Cardiac muscle cell (in vitro differentiated cells and primary cell): ENCODE measurements at regions not wholly inside any gene's neighbourhood (a gene's known extent, or its start where the extent isn't known, plus 50 kb on each side); places are given as distances from the start of the nearest gene placed in this dataset.

Experiments used
- DNase-seq, 2 donors: peaks; one replicate each; pipeline versions ENCODE4 v3.0.0 to v3.0.0-alpha.2; 2010 to 2017; ENCODE audit warnings: low read depth in 1 of 2, low spot score in 1 of 2
- H3K27ac ChIP-seq: fragments of 200-600 bp; sonication (generic); 2 replicates; pipeline ENCODE4 v1.5.1; 2016
- H3K27me3 ChIP-seq: fragments of 200-600 bp; sonication (generic); 2 replicates; pipeline ENCODE4 v1.6.0; 2016; ENCODE audit warnings: control low read depth
- H3K36me3 ChIP-seq: fragments of 200-600 bp; sonication (generic); 2 replicates; pipeline ENCODE4 v1.5.1; 2016; ENCODE audit warnings: control low read depth
- H3K4me1 ChIP-seq: fragments of 200-600 bp; sonication (generic); 2 replicates; pipeline ENCODE4 v1.8.1; 2017; ENCODE audit warnings: low read depth, mild to moderate bottlenecking, mixed run types
- H3K4me3 ChIP-seq: fragments of 200-600 bp; sonication (generic); 2 replicates; pipeline ENCODE4 v1.5.1; 2016; ENCODE audit warnings: mild to moderate bottlenecking
- H3K9me3 ChIP-seq: fragments of 200-600 bp; sonication (generic); 2 replicates; pipeline ENCODE4 v1.5.1; 2017; ENCODE audit warnings: low read depth, mild to moderate bottlenecking, control low read depth
- TF ChIP-seq, protein P1 (sequence below): IDR thresholded peaks from 2 replicates; pipeline ENCODE4 v1.5.1; 2012; ENCODE audit warnings: low read depth, mild to moderate bottlenecking, low read length

DNA sequence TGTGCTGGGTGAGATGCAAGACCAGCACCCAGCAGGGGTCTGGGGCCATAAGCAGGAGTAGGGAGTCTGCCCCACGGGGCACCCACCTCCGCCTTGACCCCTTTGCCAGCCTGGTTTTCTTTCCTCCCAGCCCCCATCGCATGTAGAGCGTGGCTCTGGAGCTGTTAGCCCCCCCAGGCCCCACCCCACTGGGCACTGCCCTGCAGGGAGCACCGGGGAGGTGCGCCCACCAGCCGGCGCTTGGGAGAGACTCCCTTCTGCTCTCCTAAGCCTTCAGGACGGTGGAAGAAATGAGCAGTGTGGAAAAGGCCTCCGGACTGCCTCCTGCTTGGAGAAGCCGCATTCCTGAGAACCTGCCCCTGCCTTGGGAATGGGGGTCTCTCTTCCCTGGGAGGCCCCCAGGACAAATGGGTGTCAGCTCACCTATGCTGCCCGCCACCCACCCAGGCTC, 186.2 kb downstream of the IRF8 start:
- H3K27ac ChIP-seq = no peak overlapping the region
- peaks cover 15% of the 10 kb centered on the region for H3K4me1 ChIP-seq
- TF ChIP-seq, protein P1, sequence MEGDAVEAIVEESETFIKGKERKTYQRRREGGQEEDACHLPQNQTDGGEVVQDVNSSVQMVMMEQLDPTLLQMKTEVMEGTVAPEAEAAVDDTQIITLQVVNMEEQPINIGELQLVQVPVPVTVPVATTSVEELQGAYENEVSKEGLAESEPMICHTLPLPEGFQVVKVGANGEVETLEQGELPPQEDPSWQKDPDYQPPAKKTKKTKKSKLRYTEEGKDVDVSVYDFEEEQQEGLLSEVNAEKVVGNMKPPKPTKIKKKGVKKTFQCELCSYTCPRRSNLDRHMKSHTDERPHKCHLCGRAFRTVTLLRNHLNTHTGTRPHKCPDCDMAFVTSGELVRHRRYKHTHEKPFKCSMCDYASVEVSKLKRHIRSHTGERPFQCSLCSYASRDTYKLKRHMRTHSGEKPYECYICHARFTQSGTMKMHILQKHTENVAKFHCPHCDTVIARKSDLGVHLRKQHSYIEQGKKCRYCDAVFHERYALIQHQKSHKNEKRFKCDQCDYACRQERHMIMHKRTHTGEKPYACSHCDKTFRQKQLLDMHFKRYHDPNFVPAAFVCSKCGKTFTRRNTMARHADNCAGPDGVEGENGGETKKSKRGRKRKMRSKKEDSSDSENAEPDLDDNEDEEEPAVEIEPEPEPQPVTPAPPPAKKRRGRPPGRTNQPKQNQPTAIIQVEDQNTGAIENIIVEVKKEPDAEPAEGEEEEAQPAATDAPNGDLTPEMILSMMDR = no peak
- no peaks in the 10 kb centered on the region for H3K27me3 ChIP-seq
- no peak for DNase-seq
- no peaks in the 10 kb centered on the region for H3K36me3 ChIP-seq
- no peak overlapping the region for H3K4me3 ChIP-seq
- no peaks in the 10 kb centered on the region for H3K9me3 ChIP-seq

GRCh38 chr16:86085795-86086194, 186.8 kb downstream of the IRF8 start:
- DNase-seq = no peak
- H3K27ac ChIP-seq = no peak overlapping the region
- no peaks in the 10 kb centered on the region for H3K36me3 ChIP-seq
- H3K4me1 ChIP-seq = peaks cover 22% of the 10 kb centered on the region
- no peak overlapping the region for H3K4me3 ChIP-seq
- no peaks in the 10 kb centered on the region for H3K27me3 ChIP-seq
- TF ChIP-seq, protein P1 = no peak
- no peaks in the 10 kb centered on the region for H3K9me3 ChIP-seq

DNA sequence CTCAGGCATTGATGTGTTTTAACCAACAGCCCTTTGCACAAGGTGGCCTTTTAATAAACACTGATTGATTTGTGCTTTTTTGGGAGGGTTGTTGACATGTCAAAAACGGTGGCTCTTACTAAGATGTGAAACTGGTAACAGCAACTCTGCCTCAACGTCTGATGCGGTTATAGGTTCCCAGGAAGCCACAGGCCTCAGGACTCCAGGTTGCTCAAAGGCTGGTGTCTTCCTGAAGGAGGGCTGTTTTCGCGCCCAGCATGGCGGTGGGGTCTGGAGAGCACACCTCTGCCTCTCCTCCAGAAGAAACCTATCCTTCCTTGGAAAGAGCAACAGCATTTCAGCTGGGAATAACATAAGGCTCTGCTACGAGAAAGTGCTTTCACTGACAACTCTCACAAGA, 187.5 kb downstream of the IRF8 start:
- TF ChIP-seq, protein P1 = no peak
- Histone ChIP-seq H3K4me1 (peaks cover 22% of the 10 kb centered on the region), H3K27ac (no peak overlapping the region), H3K4me3 (no peak overlapping the region), H3K9me3 (no peaks in the 10 kb centered on the region), H3K27me3 (no peaks in the 10 kb centered on the region), H3K36me3 (no peaks in the 10 kb centered on the region)
- no peak for DNase-seq

- DNase-seq = no peak
- Histone ChIP-seq H3K4me1 (peaks cover 22% of the 10 kb centered on the region), H3K9me3 (no peaks in the 10 kb centered on the region), H3K36me3 (no peaks in the 10 kb centered on the region), H3K27ac (no peak overlapping the region), H3K27me3 (no peaks in the 10 kb centered on the region), H3K4me3 (no peak overlapping the region)
- TF ChIP-seq, protein P1 = no peak
Observed at GRCh38 chr16:86087011-86087895, 188.3 kb downstream of the IRF8 start.

DNA sequence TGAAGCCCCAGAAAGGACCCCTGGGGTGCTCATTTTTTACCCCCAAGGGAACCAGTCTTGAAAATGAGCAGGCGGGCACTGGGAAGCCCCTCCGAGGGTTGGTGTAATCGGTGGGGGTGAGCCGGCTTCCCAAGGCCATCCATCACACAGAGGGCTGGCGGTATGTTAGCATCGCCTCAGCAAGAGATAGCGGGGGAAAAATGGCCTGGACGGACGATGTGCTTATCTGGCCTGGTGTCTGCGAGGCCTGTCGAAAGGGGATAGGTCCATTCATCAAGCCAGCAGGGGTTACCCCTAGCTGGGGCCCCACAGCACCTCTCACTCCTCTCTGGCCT, 188.9 kb downstream of the IRF8 start:
- Histone ChIP-seq H3K27ac (no peak overlapping the region), H3K4me3 (no peak overlapping the region), H3K4me1 (peaks cover 17% of the 10 kb centered on the region), H3K9me3 (no peaks in the 10 kb centered on the region), H3K36me3 (no peaks in the 10 kb centered on the region), H3K27me3 (no peaks in the 10 kb centered on the region)
- TF ChIP-seq, protein P1 = no peak
- DNase-seq = peak in 1 of 2 donors; percentile 40
